Esophagus (tissue), 2 donors: ENCODE measurements at regions not wholly inside any gene's neighbourhood (a gene's known extent, or its start where the extent isn't known, plus 50 kb on each side); places are given as distances from the start of the nearest gene placed in this dataset.

ENCODE experiments used
- H3K27ac ChIP-seq, 2 donors: one replicate each; pipeline ENCODE4 v1.5.1; 2013; ENCODE audit warnings: low read depth in 2 of 2, mild to moderate bottlenecking in 2 of 2, inconsistent platforms in 1 of 2, low read length in 1 of 2, moderate library complexity in 1 of 2
- H3K27me3 ChIP-seq, 2 donors: one replicate each; pipeline ENCODE4 v1.6.1; 2013; ENCODE audit warnings: low read length in 2 of 2, control low read depth in 1 of 2, mild to moderate bottlenecking in 1 of 2; ENCODE audit not compliant: insufficient read depth in 2 of 2, control insufficient read depth in 1 of 2
- H3K36me3 ChIP-seq, 2 donors: one replicate each; pipeline ENCODE4 v1.6.1; 2013; ENCODE audit warnings: low read length in 1 of 2; ENCODE audit not compliant: control insufficient read depth in 2 of 2, insufficient read depth in 2 of 2
- H3K4me1 ChIP-seq, 2 donors: one replicate each; pipeline ENCODE4 v1.6.1; 2013; ENCODE audit warnings: low read length in 1 of 2; ENCODE audit not compliant: control insufficient read depth in 2 of 2, insufficient read depth in 2 of 2
- H3K4me3 ChIP-seq, 2 donors: one replicate each; pipeline ENCODE4 v1.5.1; 2013; ENCODE audit warnings: low read length in 2 of 2, mild to moderate bottlenecking in 2 of 2, low read depth in 1 of 2, moderate library complexity in 1 of 2
- H3K9me3 ChIP-seq, 2 donors: one replicate each; pipeline ENCODE4 v1.6.1; 2013; ENCODE audit warnings: mild to moderate bottlenecking in 2 of 2, low read depth in 1 of 2, low read length in 1 of 2, moderate library complexity in 1 of 2; ENCODE audit not compliant: control insufficient read depth in 2 of 2, insufficient read depth in 1 of 2
- WGBS, 2 donors: extraction: QIAGEN DNeasy Blood & Tissue Kit; methylation state at CpG; one replicate each; pipeline ENCODE4 v1.1.7; 2013; 5-methylcytosine and 5-hydroxymethylcytosine counted together
- donor health status: healthy with polysubstance abuse.
- donor health status: Bipolar disorder and iron deficiency.

GRCh38 chr10:131638049-131638879 lies 262.5 kb upstream of the PPP2R2D start:
- no peaks in the 10 kb centered on the region for H3K27me3 ChIP-seq
- peaks cover 0 to 17% of the 10 kb centered on the region in 2 donors for H3K9me3 ChIP-seq
- 91% methylated on average over 13 to 14 of the region's 14 CpGs for WGBS, 2 donors
- no peak overlapping the region for H3K4me3 ChIP-seq
- no peaks in the 10 kb centered on the region for H3K4me1 ChIP-seq
- H3K36me3 ChIP-seq = no peaks in the 10 kb centered on the region
- no peak overlapping the region for H3K27ac ChIP-seq

GRCh38 chr10:131638880-131639278 lies 261.9 kb upstream of the PPP2R2D start:
- Histone ChIP-seq H3K36me3 (no peaks in the 10 kb centered on the region), H3K4me1 (no peaks in the 10 kb centered on the region), H3K9me3 (peaks cover 0 to 17% of the 10 kb centered on the region in 2 donors), H3K4me3 (no peak overlapping the region), H3K27ac (no peak overlapping the region), H3K27me3 (no peaks in the 10 kb centered on the region)
- WGBS, 2 donors = 74 to 78% methylated on average over 4 of the region's 4 CpGs

GRCh38 chr10:131640045-131640644 lies 260.7 kb upstream of the PPP2R2D start:
- peaks cover 0 to 2% of the 10 kb centered on the region in 2 donors for H3K4me1 ChIP-seq
- H3K27ac ChIP-seq = no peak overlapping the region

GRCh38 chr10:131641231-131641630 lies 259.6 kb upstream of the PPP2R2D start:
- WGBS, 2 donors = 31 to 42% methylated on average over 4 of the region's 4 CpGs

More at GRCh38 chr10:131640045-131640644, 260.7 kb upstream of the PPP2R2D start:
- Histone ChIP-seq H3K9me3 (peaks cover 0 to 17% of the 10 kb centered on the region in 2 donors), H3K36me3 (no peaks in the 10 kb centered on the region), H3K27me3 (no peaks in the 10 kb centered on the region), H3K4me3 (no peak overlapping the region)
- 73 to 84% methylated on average over 2 of the region's 2 CpGs for WGBS, 2 donors

GRCh38 chr10:131641898-131642297 lies 258.9 kb upstream of the PPP2R2D start:
- Histone ChIP-seq H3K4me3 (no peak overlapping the region), H3K36me3 (no peaks in the 10 kb centered on the region), H3K9me3 (peaks cover 0 to 12% of the 10 kb centered on the region in 2 donors), H3K27me3 (no peaks in the 10 kb centered on the region), H3K27ac (no peak overlapping the region), H3K4me1 (peaks cover 0 to 2% of the 10 kb centered on the region in 2 donors)
- 68 to 84% methylated on average over 4 of the region's 4 CpGs for WGBS, 2 donors

More at GRCh38 chr10:131641231-131641630, 259.6 kb upstream of the PPP2R2D start:
- peaks cover 0 to 12% of the 10 kb centered on the region in 2 donors for H3K9me3 ChIP-seq
- no peaks in the 10 kb centered on the region for H3K36me3 ChIP-seq
- no peaks in the 10 kb centered on the region for H3K27me3 ChIP-seq
- peaks cover 0 to 2% of the 10 kb centered on the region in 2 donors for H3K4me1 ChIP-seq
- H3K27ac ChIP-seq = no peak overlapping the region
- no peak overlapping the region for H3K4me3 ChIP-seq

GRCh38 chr10:131642966-131643365 lies 257.8 kb upstream of the PPP2R2D start:
- Histone ChIP-seq H3K27me3 (no peaks in the 10 kb centered on the region), H3K4me1 (peaks cover 0 to 2% of the 10 kb centered on the region in 2 donors), H3K27ac (no peak overlapping the region), H3K4me3 (no peak overlapping the region), H3K36me3 (no peaks in the 10 kb centered on the region), H3K9me3 (peaks cover 0 to 10% of the 10 kb centered on the region in 2 donors)
- WGBS, 2 donors = 84 to 89% methylated on average over 4 of the region's 4 CpGs

- peak overlapping the region in 1 of 2 donors; percentile 21 for H3K4me3 ChIP-seq
Measured at GRCh38 chr10:131644289-131644688, 256.5 kb upstream of the PPP2R2D start.

GRCh38 chr10:131644864-131645658 lies 255.7 kb upstream of the PPP2R2D start:
- Histone ChIP-seq H3K36me3 (no peaks in the 10 kb centered on the region), H3K9me3 (no peaks in the 10 kb centered on the region), H3K27ac (no peak overlapping the region), H3K4me1 (peaks cover 0 to 2% of the 10 kb centered on the region in 2 donors), H3K4me3 (no peak overlapping the region), H3K27me3 (no peaks in the 10 kb centered on the region)
- 83 to 86% methylated on average over 12 of the region's 12 CpGs for WGBS, 2 donors

More at GRCh38 chr10:131644289-131644688, 256.5 kb upstream of the PPP2R2D start:
- H3K27me3 ChIP-seq = no peaks in the 10 kb centered on the region
- peaks cover 0 to 2% of the 10 kb centered on the region in 2 donors for H3K4me1 ChIP-seq
- no peaks in the 10 kb centered on the region for H3K36me3 ChIP-seq
- no peaks in the 10 kb centered on the region for H3K9me3 ChIP-seq
- no peak overlapping the region for H3K27ac ChIP-seq
- WGBS, 2 donors = 38 to 53% methylated on average over 14 of the region's 14 CpGs

GRCh38 chr10:131645756-131646155 lies 255.1 kb upstream of the PPP2R2D start:
- H3K27me3 ChIP-seq = no peaks in the 10 kb centered on the region
- H3K27ac ChIP-seq = no peak overlapping the region
- H3K4me3 ChIP-seq = no peak overlapping the region
- H3K4me1 ChIP-seq = peaks cover 0 to 2% of the 10 kb centered on the region in 2 donors
- H3K9me3 ChIP-seq = no peaks in the 10 kb centered on the region
- no peaks in the 10 kb centered on the region for H3K36me3 ChIP-seq
- WGBS, 2 donors = 82 to 84% methylated on average over 10 of the region's 10 CpGs
